Activated CD4-positive, alpha-beta memory T cell treated with anti-CD3 and anti-CD28 coated beads, Interleukin-2, amount 10 ng/mL, durations not matched to agents 7 days and 5 days (primary cell): ENCODE measurements at regions not wholly inside any gene's neighbourhood (a gene's known extent, or its start where the extent isn't known, plus 50 kb on each side); places are given as distances from the start of the nearest gene placed in this dataset.

Experiments used
- CTCF ChIA-PET: fragments of 350-600 bp; sonication (Branson Sonifier 250); formaldehyde crosslinking; loops from one replicate; lab custom pipeline; 2021; ENCODE audit warnings: antibody characterized with exemption, inconsistent platforms; lab: Charles Lee
- POLR2A ChIA-PET: fragments of 350-600 bp; sonication (Branson Sonifier 250); formaldehyde crosslinking; loops from one replicate; lab custom pipeline; 2021; ENCODE audit warnings: antibody characterized with exemption; lab: Charles Lee
- DNase-seq: peaks from one replicate; pipeline ENCODE4 v3.0.0-alpha.2; 2020
- H3K27ac Mint-ChIP-seq: one replicate; pipeline ENCODE4 v1.8.0; 2021; ENCODE audit warnings: mild to moderate bottlenecking, mixed read lengths
- H3K27me3 Mint-ChIP-seq: one replicate; pipeline ENCODE4 v1.8.0; 2021; ENCODE audit warnings: mixed read lengths
- H3K36me3 Mint-ChIP-seq: one replicate; pipeline ENCODE4 v1.8.0; 2021; ENCODE audit warnings: low read depth, mixed read lengths
- H3K4me1 Mint-ChIP-seq: one replicate; pipeline ENCODE4 v1.8.0; 2021; ENCODE audit warnings: mixed read lengths
- H3K4me3 Mint-ChIP-seq: one replicate; pipeline ENCODE4 v1.8.0; 2021; ENCODE audit warnings: mild to moderate bottlenecking, mixed read lengths
- H3K9me3 Mint-ChIP-seq: one replicate; pipeline ENCODE4 v1.8.0; 2021; ENCODE audit warnings: mixed read lengths

DNA sequence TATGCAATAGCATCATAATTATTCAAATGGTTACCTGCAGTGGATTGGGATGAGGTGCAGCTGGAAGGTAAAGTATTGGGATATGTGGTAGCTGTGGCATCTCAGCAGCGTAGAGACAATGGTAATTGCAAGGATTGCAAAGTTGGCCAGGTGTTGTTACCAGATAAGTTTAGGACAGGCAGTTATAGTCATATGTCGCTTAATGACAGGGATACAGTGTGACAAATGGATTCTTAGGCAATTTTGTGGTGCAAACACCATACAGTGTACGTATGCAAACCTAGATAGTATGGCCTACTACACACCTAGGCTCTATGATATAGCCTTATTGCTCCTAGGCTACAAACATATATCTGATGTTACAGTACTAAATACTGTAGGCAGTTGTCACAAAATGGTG lies 163.5 kb upstream of the LYZL2 start:
- Mint-ChIP-seq H3K27ac (no peak overlapping the region), H3K27me3 (no peaks in the 10 kb centered on the region), H3K4me3 (no peak overlapping the region), H3K4me1 (peaks cover 36% of the 10 kb centered on the region), H3K9me3 (peaks cover 14% of the 10 kb centered on the region), H3K36me3 (peaks cover 8% of the 10 kb centered on the region)
- DNase-seq = no peak
- CTCF ChIA-PET = interaction anchor here (2.6 kb wide), 1 partner anchor 10 kb away, joined by 6 read pairs; no protein-coding TSS in a partner anchor
- POLR2A ChIA-PET = interaction anchor here (0.7 to 0.9 kb wide), 2 partner anchors 14 to 239 kb away, joined by 3 to 4 read pairs; partner anchors contain the start of gene ZNF438

DNA sequence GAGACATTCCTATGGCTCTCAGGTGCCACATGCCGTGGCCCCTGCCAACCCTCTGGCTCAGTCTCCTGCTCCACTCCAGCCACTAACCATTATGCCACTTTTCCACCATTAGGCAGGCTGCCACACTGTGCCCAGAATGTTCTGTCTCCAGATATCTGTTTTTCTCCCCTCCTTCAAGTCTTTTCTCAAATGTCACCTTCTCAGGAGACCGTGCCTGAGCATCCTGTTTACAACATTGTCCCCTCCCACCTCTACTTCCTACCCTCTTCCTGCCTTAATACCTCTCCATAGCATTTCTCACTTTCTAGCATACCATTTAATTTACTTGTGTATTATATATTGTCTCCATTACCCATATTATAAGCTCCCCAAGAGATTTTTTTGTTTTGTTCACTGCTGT lies 162.5 kb upstream of the LYZL2 start:
- H3K4me3 Mint-ChIP-seq = peak overlapping the region; percentile 51
- ChIA-PET POLR2A (interaction anchor here (0.9 kb wide), 1 partner anchor 240 kb away, joined by 4 read pairs; the partner anchor contains the start of gene ZNF438), CTCF (interaction anchor here (2.6 kb wide), 1 partner anchor 9 kb away, joined by 6 read pairs; no protein-coding TSS in a partner anchor)
- peaks cover 14% of the 10 kb centered on the region for H3K9me3 Mint-ChIP-seq
- H3K36me3 Mint-ChIP-seq = peaks cover 8% of the 10 kb centered on the region
- no peak for DNase-seq
- peak overlapping the region; percentile 81 for H3K27ac Mint-ChIP-seq
- peaks cover 37% of the 10 kb centered on the region for H3K4me1 Mint-ChIP-seq
- H3K27me3 Mint-ChIP-seq = no peaks in the 10 kb centered on the region

DNA sequence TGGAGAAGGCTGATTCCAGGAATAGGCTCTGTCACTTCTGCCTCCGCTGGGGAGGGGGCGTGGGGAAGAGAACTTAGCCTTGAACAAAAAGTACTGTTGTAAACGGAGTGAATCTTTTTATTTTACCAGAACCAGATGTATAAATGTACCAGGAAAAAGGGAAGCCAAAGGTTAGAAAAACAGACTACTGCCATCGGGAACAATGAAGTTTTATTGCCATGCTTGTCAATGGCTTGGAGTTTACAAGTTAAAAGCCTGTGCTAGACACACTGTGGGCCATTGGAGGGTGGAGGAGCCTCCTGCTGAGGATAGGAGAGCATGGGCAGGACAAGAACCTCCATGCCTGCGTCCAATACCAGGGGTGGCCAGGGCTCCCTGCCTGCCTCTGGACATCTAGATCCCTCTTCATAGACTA lies 161.7 kb upstream of the LYZL2 start:
- H3K4me3 Mint-ChIP-seq = no peak overlapping the region
- peaks cover 37% of the 10 kb centered on the region for H3K4me1 Mint-ChIP-seq
- ChIA-PET POLR2A (no interaction called here), CTCF (no interaction called here)
- DNase-seq = no peak
- no peaks in the 10 kb centered on the region for H3K27me3 Mint-ChIP-seq
- H3K36me3 Mint-ChIP-seq = peaks cover 8% of the 10 kb centered on the region
- peaks cover 14% of the 10 kb centered on the region for H3K9me3 Mint-ChIP-seq
- peak overlapping the region; percentile 81 for H3K27ac Mint-ChIP-seq

DNA sequence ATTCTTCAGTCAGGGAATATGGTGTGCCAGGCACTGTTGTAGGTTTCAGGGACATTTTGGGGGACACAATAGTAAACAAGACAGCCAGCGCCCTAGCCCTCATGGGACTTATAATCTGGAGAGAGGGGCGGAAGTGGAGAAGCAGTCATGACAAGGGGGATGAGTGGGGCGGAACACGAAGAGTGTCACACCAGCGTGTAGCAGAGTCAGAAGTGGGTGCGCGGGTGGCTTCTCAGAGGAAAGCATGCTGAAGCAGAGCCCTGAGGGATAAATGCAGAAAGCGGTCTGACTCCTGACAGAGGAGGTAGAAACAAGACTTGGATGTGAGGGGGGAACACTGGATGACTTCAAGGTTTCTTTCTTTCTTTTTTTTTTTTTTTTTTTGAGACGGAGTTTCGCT lies 160.3 kb upstream of the LYZL2 start:
- DNase-seq = no peak
- POLR2A ChIA-PET = no interaction called here
- no peak overlapping the region for H3K4me3 Mint-ChIP-seq
- H3K27ac Mint-ChIP-seq = peak overlapping the region; percentile 29
- no peaks in the 10 kb centered on the region for H3K27me3 Mint-ChIP-seq
- peaks cover 40% of the 10 kb centered on the region for H3K4me1 Mint-ChIP-seq
- CTCF ChIA-PET = no interaction called here
- H3K9me3 Mint-ChIP-seq = peaks cover 14% of the 10 kb centered on the region
- peaks cover 8% of the 10 kb centered on the region for H3K36me3 Mint-ChIP-seq

DNA sequence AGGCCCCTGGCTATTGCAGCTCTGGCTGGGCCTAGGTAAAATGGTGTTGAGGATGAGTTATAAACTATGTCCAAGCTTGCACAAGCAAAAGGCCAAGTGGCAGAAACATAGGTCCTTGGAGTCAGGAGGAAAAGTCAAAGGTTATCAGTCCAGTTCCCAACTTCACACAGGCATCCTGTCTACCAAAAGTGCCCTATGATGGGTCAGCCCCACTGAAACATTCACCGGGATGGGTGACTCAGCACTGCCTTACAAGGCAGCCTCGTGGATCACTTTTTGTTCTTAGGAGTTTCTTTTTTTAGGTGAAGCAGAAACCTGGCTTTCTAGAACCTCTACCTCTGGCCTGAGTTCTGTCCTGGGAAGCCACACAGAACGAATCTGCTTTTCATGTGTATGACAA lies 158.8 kb upstream of the LYZL2 start:
- Mint-ChIP-seq H3K27me3 (no peaks in the 10 kb centered on the region), H3K27ac (peak overlapping the region; percentile 9), H3K9me3 (peaks cover 12% of the 10 kb centered on the region), H3K4me1 (peaks cover 52% of the 10 kb centered on the region), H3K36me3 (peaks cover 8% of the 10 kb centered on the region), H3K4me3 (no peak overlapping the region)
- CTCF ChIA-PET = no interaction called here
- DNase-seq = no peak
- POLR2A ChIA-PET = no interaction called here

DNA sequence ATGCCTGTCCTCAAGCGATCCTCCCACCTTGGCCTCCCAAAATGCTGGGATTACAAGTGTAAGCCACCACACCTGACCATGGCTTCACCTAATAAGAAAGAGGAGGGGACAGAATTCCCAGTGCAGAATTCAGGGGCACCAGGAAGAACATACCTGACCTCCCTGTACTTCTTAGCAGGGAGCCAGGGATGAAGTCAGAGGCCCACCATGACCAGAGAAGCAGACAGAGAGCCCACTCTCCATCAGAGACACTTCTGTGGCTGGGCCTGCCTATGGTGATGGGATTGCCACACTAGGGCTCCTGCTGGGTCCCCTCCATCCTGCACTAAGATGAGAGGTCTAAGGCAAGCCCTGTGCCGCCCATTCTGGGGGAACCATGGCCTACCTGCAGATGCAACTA lies 157.4 kb upstream of the LYZL2 start:
- ChIA-PET POLR2A (no interaction called here), CTCF (interaction anchor here (3.2 kb wide), 1 partner anchor 704 kb away, joined by 14 read pairs; no protein-coding TSS in a partner anchor)
- peaks cover 51% of the 10 kb centered on the region for H3K4me1 Mint-ChIP-seq

DNA sequence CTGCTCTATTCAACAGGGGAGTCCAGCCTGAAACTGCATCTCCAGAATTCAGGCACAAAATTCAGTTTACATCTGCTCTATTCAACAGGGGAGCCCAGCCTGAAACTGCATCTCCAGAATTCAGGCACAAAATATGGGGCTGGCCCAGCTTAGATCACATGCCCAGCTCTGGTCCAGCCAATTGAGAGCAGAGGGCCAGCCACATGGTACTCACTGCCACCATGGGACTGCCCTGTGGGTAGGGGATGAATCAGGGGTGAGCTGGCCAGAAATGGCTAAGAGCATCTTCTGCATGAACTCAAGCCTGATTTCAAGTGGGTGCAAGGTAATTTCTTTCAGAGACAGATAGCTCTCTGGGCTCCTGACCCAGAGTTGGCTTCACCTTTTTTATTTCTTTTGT lies 156.6 kb upstream of the LYZL2 start:
- no peak for DNase-seq
- ChIA-PET CTCF (interaction anchor here (3.2 to 4.3 kb wide), 2 partner anchors 705 to 1023 kb away, joined by 14 to 29 read pairs; no protein-coding TSS in a partner anchor), POLR2A (no interaction called here)
- H3K9me3 Mint-ChIP-seq = peaks cover 6% of the 10 kb centered on the region
- H3K27me3 Mint-ChIP-seq = no peaks in the 10 kb centered on the region
- H3K36me3 Mint-ChIP-seq = peaks cover 5% of the 10 kb centered on the region
- peaks cover 44% of the 10 kb centered on the region for H3K4me1 Mint-ChIP-seq
- no peak overlapping the region for H3K4me3 Mint-ChIP-seq
- H3K27ac Mint-ChIP-seq = no peak overlapping the region

More for the DNA sequence above, 157.4 kb upstream of the LYZL2 start:
- H3K36me3 Mint-ChIP-seq = peaks cover 6% of the 10 kb centered on the region
- H3K27me3 Mint-ChIP-seq = no peaks in the 10 kb centered on the region
- no peak for DNase-seq
- H3K4me3 Mint-ChIP-seq = no peak overlapping the region
- H3K27ac Mint-ChIP-seq = no peak overlapping the region
- H3K9me3 Mint-ChIP-seq = peaks cover 9% of the 10 kb centered on the region

DNA sequence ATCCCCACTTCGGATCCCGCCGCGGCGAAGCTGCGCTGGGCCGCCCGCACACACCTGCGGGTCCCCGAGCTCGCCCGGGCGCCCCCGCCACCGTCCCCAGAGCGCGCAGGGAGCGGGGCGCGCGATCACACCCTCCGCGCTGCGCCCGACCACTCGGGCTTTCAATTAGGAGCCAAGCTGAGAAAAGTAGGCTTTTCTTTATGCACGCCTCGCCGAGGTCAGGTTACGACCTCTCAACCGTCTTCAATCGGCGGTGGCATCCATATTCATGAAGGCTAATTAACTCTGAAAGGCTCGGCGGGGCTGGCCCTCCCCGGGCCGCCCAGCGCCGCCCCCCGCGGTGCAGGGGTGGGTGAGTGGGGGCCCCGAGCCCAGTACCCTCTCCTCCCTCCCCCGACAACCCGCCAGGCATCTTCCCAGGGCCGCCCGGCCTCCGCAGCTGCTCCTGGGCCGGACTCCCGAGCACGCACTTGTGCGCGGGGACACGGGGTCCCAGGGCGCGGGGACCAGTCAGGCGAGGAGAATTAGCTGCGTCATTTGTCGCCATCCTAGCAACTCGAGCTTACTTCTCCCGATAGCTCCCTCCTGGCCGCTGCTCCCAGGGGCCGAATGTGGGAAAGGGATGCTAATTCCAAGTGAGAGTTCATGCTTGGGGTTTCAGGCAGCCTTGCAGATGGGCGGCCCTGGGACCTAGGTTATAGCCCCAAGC lies 155.5 kb upstream of the LYZL2 start:
- ChIA-PET CTCF (interaction anchor here (0.6 to 4.6 kb wide), 30 partner anchors 14 to 1024 kb away, joined by 3 to 29 read pairs (median 5); partner anchors contain the start of gene ZNF438), POLR2A (interaction anchor here (0.6 to 3.2 kb wide), 9 partner anchors 48 to 1023 kb away, joined by 3 to 20 read pairs (median 3); partner anchors contain the start of genes ZEB1 and ZNF438)
- peaks cover 4% of the 10 kb centered on the region for H3K9me3 Mint-ChIP-seq
- no peaks in the 10 kb centered on the region for H3K27me3 Mint-ChIP-seq
- H3K27ac Mint-ChIP-seq = peak overlapping the region; percentile 51
- peak overlapping the region; percentile 73 for H3K4me3 Mint-ChIP-seq
- peaks cover 38% of the 10 kb centered on the region for H3K4me1 Mint-ChIP-seq
- H3K36me3 Mint-ChIP-seq = peaks cover 5% of the 10 kb centered on the region
- peak; percentile 29 for DNase-seq

DNA sequence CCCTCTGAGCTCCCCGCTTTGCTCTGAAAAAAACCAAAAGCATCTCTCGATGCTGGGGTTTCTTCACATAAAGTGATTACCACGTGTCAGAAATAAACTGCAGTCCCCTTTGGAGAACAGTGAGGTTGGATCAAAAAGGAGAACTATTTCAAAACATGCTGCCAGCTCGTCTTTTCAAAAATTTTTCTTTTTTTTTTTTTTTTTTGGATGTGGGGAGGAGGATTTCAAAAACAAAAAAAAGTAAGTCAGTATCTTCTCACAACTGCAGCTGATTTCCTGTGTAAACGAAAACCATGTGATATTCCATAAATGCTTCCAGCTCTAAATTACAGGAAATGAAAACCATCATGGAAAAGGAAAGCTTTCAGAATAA lies 155.0 kb upstream of the LYZL2 start:
- Mint-ChIP-seq H3K9me3 (peaks cover under 1% of the 10 kb centered on the region), H3K36me3 (peaks cover under 1% of the 10 kb centered on the region), H3K27ac (peak overlapping the region; percentile 45), H3K4me3 (peak overlapping the region; percentile 73), H3K27me3 (peaks cover 2% of the 10 kb centered on the region), H3K4me1 (peaks cover 34% of the 10 kb centered on the region)
- CTCF ChIA-PET = interaction anchor here (0.6 to 4.6 kb wide), 30 partner anchors 14 to 1024 kb away, joined by 3 to 29 read pairs (median 5); partner anchors contain the start of gene ZNF438
- no peak for DNase-seq
- POLR2A ChIA-PET = interaction anchor here (0.6 to 3.2 kb wide), 10 partner anchors 48 to 1024 kb away, joined by 3 to 20 read pairs (median 3); partner anchors contain the start of genes ZEB1 and ZNF438

DNA sequence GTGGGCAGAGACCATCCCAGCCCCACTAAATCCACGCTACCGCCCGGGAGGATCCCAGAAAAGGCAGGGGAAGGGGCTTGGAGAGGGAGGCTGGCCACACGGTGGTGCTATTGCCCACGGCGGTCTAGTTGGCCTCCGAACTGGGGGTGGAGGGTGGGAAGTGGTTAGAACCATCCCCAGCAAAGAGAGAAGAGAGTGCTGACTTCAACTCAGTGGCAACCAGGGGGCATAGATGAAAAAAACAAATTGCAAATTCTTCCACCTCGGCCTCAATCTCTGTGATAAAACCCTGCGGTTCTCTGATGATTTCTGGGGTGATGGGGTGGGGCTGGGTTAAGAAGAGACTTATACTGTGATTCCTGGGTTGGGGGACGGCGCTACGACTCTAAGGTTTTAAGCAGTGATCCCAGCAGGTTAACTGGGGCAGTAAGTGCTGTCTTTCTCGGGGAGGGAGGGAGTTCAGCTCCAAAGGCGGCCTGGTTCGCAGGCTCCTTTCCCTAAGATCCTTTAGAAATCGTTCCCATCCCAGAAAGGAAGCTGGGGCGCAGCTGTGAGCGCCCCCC lies 154.5 kb upstream of the LYZL2 start:
- H3K4me1 Mint-ChIP-seq = peaks cover 33% of the 10 kb centered on the region
- peak overlapping the region; percentile 73 for H3K4me3 Mint-ChIP-seq
- peak overlapping the region; percentile 79 for H3K27ac Mint-ChIP-seq
- H3K9me3 Mint-ChIP-seq = no peaks in the 10 kb centered on the region
- peak; percentile 88 for DNase-seq
- ChIA-PET POLR2A (interaction anchor here (0.5 to 3.2 kb wide), 12 partner anchors 38 to 1024 kb away, joined by 3 to 20 read pairs (median 3); partner anchors contain the start of genes ZEB1 and ZNF438), CTCF (interaction anchor here (0.6 to 4.6 kb wide), 35 partner anchors 13 to 1025 kb away, joined by 3 to 29 read pairs (median 4); partner anchors contain the start of gene ZNF438)
- H3K27me3 Mint-ChIP-seq = peaks cover 4% of the 10 kb centered on the region
- H3K36me3 Mint-ChIP-seq = no peaks in the 10 kb centered on the region

DNA sequence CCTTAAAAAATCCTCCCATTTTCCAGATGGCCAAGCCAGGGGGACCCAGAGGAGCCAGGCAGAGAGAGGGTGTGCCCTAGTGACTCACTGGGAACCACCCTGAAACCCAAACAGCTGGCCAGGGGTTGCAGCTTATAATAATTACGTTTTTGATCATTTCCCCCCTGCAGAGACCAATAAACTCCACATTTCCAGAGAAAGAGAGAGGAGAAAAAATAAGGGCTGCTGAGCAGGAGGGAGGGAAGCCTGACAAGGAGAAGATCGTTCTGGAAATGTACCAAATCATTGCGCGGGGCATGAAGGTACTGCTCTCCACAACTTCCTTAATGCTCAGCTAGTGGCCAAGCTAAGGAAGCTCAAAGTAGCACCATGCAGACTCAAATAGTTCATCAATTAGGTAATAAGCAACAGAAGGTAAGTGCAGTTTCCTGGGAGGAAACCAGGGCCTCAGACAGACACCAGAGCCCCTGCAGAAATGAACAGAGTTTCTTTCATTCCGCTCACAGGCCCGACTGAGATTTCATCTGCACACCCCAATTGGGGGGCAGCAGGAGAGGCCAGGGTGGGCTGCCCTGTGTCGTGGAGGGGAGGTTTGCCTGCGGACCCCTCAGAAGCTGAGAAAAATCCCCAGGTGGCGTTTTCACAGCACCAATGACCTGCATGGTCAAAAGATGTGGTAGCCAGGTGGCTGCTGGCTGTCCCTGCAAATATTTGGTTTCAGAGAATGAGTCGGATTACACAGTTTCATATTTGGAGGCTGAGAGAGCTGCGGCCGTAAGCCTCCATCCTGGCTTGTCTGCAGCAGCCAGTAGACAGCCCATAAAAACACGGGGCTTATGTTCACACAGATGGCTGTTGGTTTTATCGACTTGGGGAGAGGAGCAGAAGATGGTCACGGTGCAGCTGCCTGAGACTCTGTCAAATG lies 153.2 kb upstream of the LYZL2 start:
- Mint-ChIP-seq H3K4me1 (peaks cover 27% of the 10 kb centered on the region), H3K27ac (peak overlapping the region; percentile 79), H3K27me3 (peaks cover 5% of the 10 kb centered on the region), H3K36me3 (no peaks in the 10 kb centered on the region), H3K9me3 (no peaks in the 10 kb centered on the region), H3K4me3 (no peak overlapping the region)
- no peak for DNase-seq
- ChIA-PET CTCF (interaction anchor here (0.6 to 4.6 kb wide), 21 partner anchors 11 to 1026 kb away, joined by 3 to 29 read pairs (median 4); partner anchors contain the start of gene ZNF438), POLR2A (interaction anchor here (1.0 to 3.2 kb wide), 3 partner anchors 19 to 249 kb away, joined by 4 to 20 read pairs (median 4); partner anchors contain the start of gene ZNF438)

DNA sequence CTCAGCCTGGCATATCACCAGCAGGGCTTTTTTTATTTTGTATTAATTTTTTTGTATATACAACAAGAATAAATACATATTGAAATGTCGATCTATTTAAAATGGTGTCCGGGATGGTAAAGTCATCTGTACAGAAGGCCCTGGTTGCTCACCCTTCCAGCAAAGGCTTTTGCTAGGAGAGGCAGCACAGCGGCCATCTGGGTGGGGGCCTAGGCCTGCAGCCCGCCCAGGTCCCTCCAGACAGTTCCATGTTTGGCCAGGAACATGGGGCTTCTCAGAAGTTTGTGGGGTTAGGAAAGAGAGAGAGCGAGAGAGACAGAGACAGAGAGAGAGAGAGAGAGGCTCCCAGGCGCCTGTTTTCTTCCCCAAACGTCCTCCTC lies 152.6 kb upstream of the LYZL2 start:
- no peak overlapping the region for H3K4me3 Mint-ChIP-seq
- H3K27ac Mint-ChIP-seq = peak overlapping the region; percentile 79
- DNase-seq = no peak
- H3K36me3 Mint-ChIP-seq = no peaks in the 10 kb centered on the region
- peaks cover 5% of the 10 kb centered on the region for H3K27me3 Mint-ChIP-seq
- ChIA-PET POLR2A (interaction anchor here (1.5 kb wide), 1 partner anchor 18 kb away, joined by 4 read pairs; no protein-coding TSS in a partner anchor), CTCF (interaction anchor here (1.0 to 4.6 kb wide), 6 partner anchors 11 to 1027 kb away, joined by 3 to 29 read pairs (median 16); partner anchors contain the start of gene ZNF438)
- peaks cover 27% of the 10 kb centered on the region for H3K4me1 Mint-ChIP-seq
- no peaks in the 10 kb centered on the region for H3K9me3 Mint-ChIP-seq
